ENCODE measurements at regions not wholly inside any gene's neighbourhood (a gene's known extent, or its start where the extent isn't known, plus 50 kb on each side); places are given as distances from the start of the nearest gene placed in this dataset.

- TF ChIP-seq CTCF (IDR thresholded peaks at IDR 0.05; ENCODE audit: low read depth, low read length, missing input control) (no peak), EGR1 (IDR thresholded peaks at IDR 0.05; ENCODE audit: low read depth in 2 of 2) (no peak), FOXA2 (IDR thresholded peaks at IDR 0.05) (no peak)
Observed at GRCh38 chr12:61348871-61349270, 911.3 kb upstream of the USP15 start (continued).

GRCh38 chr12:61355105-61355504 lies 905.1 kb upstream of the USP15 start:
- Histone ChIP-seq H3K27me3 (ENCODE audit: control insufficient read depth in 4 of 4, insufficient read depth in 4 of 4, low read length in 3 of 4) (no peaks in the 10 kb centered on the region), H3K4me3 (ENCODE audit: low read depth in 1 of 3, low read length in 3 of 3) (no peak overlapping the region), H3K4me1 (ENCODE audit: control insufficient read depth in 4 of 4, insufficient read depth in 4 of 4, low read length in 3 of 4) (peaks cover 0 to 3% (median 0%) of the 10 kb centered on the region in 4 donors), H3K9me3 (ENCODE audit: control insufficient read depth in 4 of 4, low read length in 3 of 4) (no peaks in the 10 kb centered on the region), H3K27ac (ENCODE audit: low read depth in 1 of 2, low read length in 2 of 2) (no peak overlapping the region), H3K9ac (ENCODE audit: low read depth in 1 of 2, low read length in 2 of 2) (no peak overlapping the region), H3K36me3 (ENCODE audit: control insufficient read depth in 4 of 4, insufficient read depth in 3 of 4, low read depth in 1 of 4, low read length in 3 of 4) (no peaks in the 10 kb centered on the region)
- TF ChIP-seq MAX (IDR thresholded peaks at IDR 0.05) = no peak
- TF ChIP-seq RXRA (IDR thresholded peaks at IDR 0.05) = no peak
- no peak for TF ChIP-seq ZBTB33 (IDR thresholded peaks at IDR 0.05)
- no peak for TF ChIP-seq JUND (IDR thresholded peaks at IDR 0.05)
- no peak for TF ChIP-seq RAD21 (IDR thresholded peaks at IDR 0.05)
- TF ChIP-seq EGR1 (IDR thresholded peaks at IDR 0.05; ENCODE audit: low read depth in 2 of 2) = no peak
- TF ChIP-seq GABPA (IDR thresholded peaks at IDR 0.05 in 1 of 2, conservative IDR thresholded peaks at IDR 0.05 in 1 of 2) = no peak
- TF ChIP-seq YY1 (IDR thresholded peaks at IDR 0.05) = no peak
- TF ChIP-seq HNF4G (IDR thresholded peaks at IDR 0.05) = no peak
- no peak for TF ChIP-seq TAF1 (conservative IDR thresholded peaks at IDR 0.05)
- TF ChIP-seq HNF4A (conservative IDR thresholded peaks at IDR 0.05) = no peak
- no peak for DNase-seq (ENCODE audit: low spot score)
- 92% methylated on average over 10 of the region's 10 CpGs for WGBS

- WGBS = 91% methylated on average over 6 of the region's 6 CpGs
- no peaks in the 10 kb centered on the region for H3K27me3 ChIP-seq (ENCODE audit: control insufficient read depth in 4 of 4, insufficient read depth in 4 of 4, low read length in 3 of 4)
- H3K9ac ChIP-seq (ENCODE audit: low read depth in 1 of 2, low read length in 2 of 2) = no peak overlapping the region
- H3K9me3 ChIP-seq (ENCODE audit: control insufficient read depth in 4 of 4, low read length in 3 of 4) = no peaks in the 10 kb centered on the region
- TF ChIP-seq MAX (IDR thresholded peaks at IDR 0.05) (no peak), TAF1 (conservative IDR thresholded peaks at IDR 0.05) (no peak), EGR1 (IDR thresholded peaks at IDR 0.05; ENCODE audit: low read depth in 2 of 2) (no peak)
- DNase-seq (ENCODE audit: low spot score) = no peak
- peaks cover 0 to 3% (median 0%) of the 10 kb centered on the region in 4 donors for H3K4me1 ChIP-seq (ENCODE audit: control insufficient read depth in 4 of 4, insufficient read depth in 4 of 4, low read length in 3 of 4)
- no peaks in the 10 kb centered on the region for H3K36me3 ChIP-seq (ENCODE audit: control insufficient read depth in 4 of 4, insufficient read depth in 3 of 4, low read depth in 1 of 4, low read length in 3 of 4)
- no peak overlapping the region for H3K4me3 ChIP-seq (ENCODE audit: low read depth in 1 of 3, low read length in 3 of 3)
- H3K27ac ChIP-seq (ENCODE audit: low read depth in 1 of 2, low read length in 2 of 2) = no peak overlapping the region
Observed at GRCh38 chr12:61356485-61356884, 903.7 kb upstream of the USP15 start.
